Brain microvascular endothelial cell (primary cell): ENCODE measurements at regions not wholly inside any gene's neighbourhood (a gene's known extent, or its start where the extent isn't known, plus 50 kb on each side); places are given as distances from the start of the nearest gene placed in this dataset.

ENCODE experiments used
- DNase-seq: peaks from one replicate; pipeline ENCODE4 v3.0.0-alpha.2; 2020
- H3K27ac ChIP-seq: fragments of 250-450 bp; sonication (Bioruptor Pico); 2 replicates; pipeline ENCODE4 v1.5.1; 2020; ENCODE audit warnings: mild to moderate bottlenecking, moderate library complexity
- H3K27me3 ChIP-seq: fragments of 250-450 bp; sonication (Bioruptor Pico); replicated peaks from 2 replicates; pipeline ENCODE4 v1.5.1; 2020; ENCODE audit warnings: mild to moderate bottlenecking
- H3K36me3 ChIP-seq: fragments of 250-450 bp; sonication (Bioruptor Pico); replicated peaks from 2 replicates; pipeline ENCODE4 v1.5.1; 2020; ENCODE audit warnings: mild to moderate bottlenecking
- H3K4me3 ChIP-seq: 2 replicates; pipeline ENCODE4 v1.5.1; 2011; ENCODE audit warnings: low read depth, mild to moderate bottlenecking, control low read depth, low read length, moderate library complexity
- in situ Hi-C: cut with HindIII; loops from 2 replicates; pipeline ENCODE4 v1.10.0; 2017; ENCODE audit warnings: low sequenced_read_pairs, low pct_ligation_motif_present
- TF ChIP-seq, protein P1 (sequence below): IDR thresholded peaks from 2 replicates; pipeline ENCODE4 v1.5.1; 2011; ENCODE audit warnings: low read depth, mild to moderate bottlenecking, moderate library complexity, low read length, control low read depth, inconsistent platforms; ENCODE audit errors: missing control alignments

DNA sequence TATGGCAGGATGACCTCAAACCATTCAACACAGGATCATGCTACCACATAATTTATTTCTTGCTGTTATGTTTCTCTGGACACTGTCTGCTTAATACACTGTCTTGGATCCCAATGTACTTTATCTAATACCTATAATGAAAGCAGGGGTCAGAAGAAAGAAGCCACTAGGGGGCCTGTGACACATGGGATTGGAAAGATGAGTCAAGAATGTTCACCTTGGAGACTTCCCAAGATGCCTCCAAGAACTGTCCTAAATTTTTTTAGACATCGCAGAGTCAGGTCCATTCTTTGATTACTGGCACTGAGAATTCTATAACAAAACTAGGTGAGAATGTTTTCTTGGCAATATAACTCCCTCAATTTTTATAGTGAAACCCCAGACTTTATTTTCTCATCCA is 305.8 kb upstream of the SMARCA2 start:
- H3K27me3 ChIP-seq = no peaks in the 10 kb centered on the region
- H3K36me3 ChIP-seq = no peaks in the 10 kb centered on the region
- TF ChIP-seq, protein P1, sequence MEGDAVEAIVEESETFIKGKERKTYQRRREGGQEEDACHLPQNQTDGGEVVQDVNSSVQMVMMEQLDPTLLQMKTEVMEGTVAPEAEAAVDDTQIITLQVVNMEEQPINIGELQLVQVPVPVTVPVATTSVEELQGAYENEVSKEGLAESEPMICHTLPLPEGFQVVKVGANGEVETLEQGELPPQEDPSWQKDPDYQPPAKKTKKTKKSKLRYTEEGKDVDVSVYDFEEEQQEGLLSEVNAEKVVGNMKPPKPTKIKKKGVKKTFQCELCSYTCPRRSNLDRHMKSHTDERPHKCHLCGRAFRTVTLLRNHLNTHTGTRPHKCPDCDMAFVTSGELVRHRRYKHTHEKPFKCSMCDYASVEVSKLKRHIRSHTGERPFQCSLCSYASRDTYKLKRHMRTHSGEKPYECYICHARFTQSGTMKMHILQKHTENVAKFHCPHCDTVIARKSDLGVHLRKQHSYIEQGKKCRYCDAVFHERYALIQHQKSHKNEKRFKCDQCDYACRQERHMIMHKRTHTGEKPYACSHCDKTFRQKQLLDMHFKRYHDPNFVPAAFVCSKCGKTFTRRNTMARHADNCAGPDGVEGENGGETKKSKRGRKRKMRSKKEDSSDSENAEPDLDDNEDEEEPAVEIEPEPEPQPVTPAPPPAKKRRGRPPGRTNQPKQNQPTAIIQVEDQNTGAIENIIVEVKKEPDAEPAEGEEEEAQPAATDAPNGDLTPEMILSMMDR = no peak
- DNase-seq = no peak
- in situ Hi-C loops = no loop called here
- H3K4me3 ChIP-seq = no peak overlapping the region
- no peak overlapping the region for H3K27ac ChIP-seq

DNA sequence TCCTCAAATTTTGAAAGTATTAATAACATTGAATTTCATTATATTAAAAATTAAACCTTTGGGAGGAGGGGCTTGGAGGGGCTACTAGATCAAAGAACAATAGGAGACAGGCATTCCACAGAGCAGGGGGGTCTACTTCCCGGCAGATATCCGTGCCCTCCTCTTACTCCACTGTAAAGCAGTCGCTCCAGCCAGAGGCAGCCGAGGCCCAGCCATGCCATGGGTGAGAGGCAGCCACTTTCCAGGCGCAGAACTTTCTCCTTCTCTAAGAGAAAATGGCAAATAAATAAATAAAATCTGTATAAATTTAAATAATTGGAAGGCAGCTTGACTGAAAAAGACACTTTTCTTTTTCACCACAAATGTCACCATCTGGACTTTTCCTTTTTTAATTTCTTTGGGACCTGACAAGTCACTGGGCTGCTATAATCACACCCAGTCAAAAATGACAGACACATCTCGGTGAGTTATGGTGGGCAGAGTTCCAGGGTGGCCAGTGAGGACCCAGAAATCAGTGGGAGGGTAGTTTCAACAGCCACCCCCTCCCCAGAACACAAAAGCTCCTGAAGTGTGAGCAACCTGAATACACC is 302.2 kb upstream of the SMARCA2 start:
- in situ Hi-C loops = no loop called here
- TF ChIP-seq, protein P1 = no peak
- no peak overlapping the region for H3K4me3 ChIP-seq

DNA sequence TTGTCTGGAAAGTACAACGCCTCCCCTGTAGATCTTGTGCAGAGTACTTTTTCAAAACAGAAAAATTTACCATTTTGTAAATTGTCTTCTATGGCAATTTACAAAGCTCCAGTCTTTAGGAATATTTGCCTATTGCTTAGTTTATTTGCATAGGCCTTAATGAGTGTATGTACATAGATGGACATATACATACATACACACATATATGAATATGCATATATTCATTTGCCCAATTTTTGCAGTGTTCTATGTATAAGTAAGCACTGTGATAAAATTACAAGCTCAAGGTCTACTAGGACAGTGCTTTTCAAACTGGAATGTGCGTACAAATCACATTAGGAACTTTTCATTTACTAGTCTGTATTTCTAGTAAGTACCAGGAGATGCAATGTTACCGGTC is 301.3 kb upstream of the SMARCA2 start:
- TF ChIP-seq, protein P1 = no peak
- Histone ChIP-seq H3K27ac (no peak overlapping the region), H3K36me3 (no peaks in the 10 kb centered on the region), H3K4me3 (no peak overlapping the region), H3K27me3 (no peaks in the 10 kb centered on the region)
- DNase-seq = no peak
- in situ Hi-C loops = no loop called here

More for the DNA sequence above, 302.2 kb upstream of the SMARCA2 start:
- no peaks in the 10 kb centered on the region for H3K27me3 ChIP-seq
- DNase-seq = no peak
- H3K36me3 ChIP-seq = no peaks in the 10 kb centered on the region
- H3K27ac ChIP-seq = no peak overlapping the region

DNA sequence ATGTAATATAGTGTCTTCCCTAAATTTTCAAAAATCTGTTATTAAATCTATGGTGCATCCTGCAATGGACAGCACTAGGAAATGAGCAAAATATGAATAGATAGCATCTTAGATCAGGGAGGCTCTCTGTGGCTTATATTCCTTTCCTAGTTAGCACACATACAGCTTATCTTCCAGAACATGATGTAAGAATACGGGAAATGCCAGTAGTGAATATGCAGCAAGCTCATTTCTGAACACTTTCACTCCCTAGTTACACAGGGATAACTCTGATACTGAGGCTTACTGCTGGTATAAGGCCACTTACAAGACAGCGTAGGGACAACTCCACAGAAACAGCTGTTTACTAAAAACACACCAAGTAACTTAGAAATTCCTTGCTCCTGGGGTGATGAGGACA is 297.3 kb upstream of the SMARCA2 start:
- no peak overlapping the region for H3K4me3 ChIP-seq
- in situ Hi-C loops = no loop called here
- no peaks in the 10 kb centered on the region for H3K36me3 ChIP-seq
- TF ChIP-seq, protein P1 = no peak
- no peak overlapping the region for H3K27ac ChIP-seq
- no peaks in the 10 kb centered on the region for H3K27me3 ChIP-seq
- DNase-seq = no peak

DNA sequence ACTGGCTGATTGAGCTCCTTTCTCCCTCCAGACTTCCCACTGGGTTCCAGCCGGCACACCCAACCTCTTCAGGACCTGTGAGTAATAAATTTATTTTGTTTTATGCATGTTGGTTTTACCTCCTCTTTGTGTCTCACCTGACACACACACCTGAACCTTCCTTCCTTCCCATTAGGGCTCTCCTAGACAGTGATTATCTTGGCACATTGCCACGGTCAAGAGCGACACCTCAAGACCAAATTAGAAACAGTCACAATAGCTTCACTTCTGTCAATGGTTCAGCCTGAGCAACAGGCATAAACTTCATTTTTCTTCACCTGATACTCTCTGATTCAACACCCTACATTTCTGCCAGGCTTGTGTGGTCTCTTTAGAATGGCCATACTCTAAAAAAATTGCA is 296.3 kb upstream of the SMARCA2 start:
- H3K27me3 ChIP-seq = no peaks in the 10 kb centered on the region
- H3K36me3 ChIP-seq = no peaks in the 10 kb centered on the region
- H3K27ac ChIP-seq = no peak overlapping the region
- in situ Hi-C loops = no loop called here
- TF ChIP-seq, protein P1 = no peak
- DNase-seq = no peak
- H3K4me3 ChIP-seq = no peak overlapping the region

DNA sequence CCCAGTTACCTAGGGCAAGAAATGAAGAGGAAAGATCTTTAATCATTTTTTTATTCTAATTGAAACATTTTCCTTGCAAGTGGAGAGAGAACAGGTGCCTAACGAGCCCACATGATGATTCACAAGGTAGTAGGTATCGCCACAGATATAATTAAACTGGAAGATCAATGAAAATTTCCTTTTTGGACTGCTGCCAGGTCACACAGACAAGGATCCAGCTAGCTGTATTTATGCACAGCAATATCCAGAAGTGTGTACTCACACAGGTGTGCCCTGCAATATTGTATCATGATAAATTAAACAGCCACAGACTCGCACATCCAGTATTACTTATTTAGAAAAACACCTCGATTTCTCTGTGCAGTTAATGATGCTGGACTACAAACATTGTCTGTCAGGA is 294.0 kb upstream of the SMARCA2 start:
- Histone ChIP-seq H3K36me3 (no peaks in the 10 kb centered on the region), H3K27me3 (no peaks in the 10 kb centered on the region), H3K4me3 (no peak overlapping the region), H3K27ac (no peak overlapping the region)
- TF ChIP-seq, protein P1 = no peak
- no peak for DNase-seq
- in situ Hi-C loops = no loop called here
